ENCODE measurements at regions not wholly inside any gene's neighbourhood (a gene's known extent, or its start where the extent isn't known, plus 50 kb on each side); places are given as distances from the start of the nearest gene placed in this dataset.

DNA sequence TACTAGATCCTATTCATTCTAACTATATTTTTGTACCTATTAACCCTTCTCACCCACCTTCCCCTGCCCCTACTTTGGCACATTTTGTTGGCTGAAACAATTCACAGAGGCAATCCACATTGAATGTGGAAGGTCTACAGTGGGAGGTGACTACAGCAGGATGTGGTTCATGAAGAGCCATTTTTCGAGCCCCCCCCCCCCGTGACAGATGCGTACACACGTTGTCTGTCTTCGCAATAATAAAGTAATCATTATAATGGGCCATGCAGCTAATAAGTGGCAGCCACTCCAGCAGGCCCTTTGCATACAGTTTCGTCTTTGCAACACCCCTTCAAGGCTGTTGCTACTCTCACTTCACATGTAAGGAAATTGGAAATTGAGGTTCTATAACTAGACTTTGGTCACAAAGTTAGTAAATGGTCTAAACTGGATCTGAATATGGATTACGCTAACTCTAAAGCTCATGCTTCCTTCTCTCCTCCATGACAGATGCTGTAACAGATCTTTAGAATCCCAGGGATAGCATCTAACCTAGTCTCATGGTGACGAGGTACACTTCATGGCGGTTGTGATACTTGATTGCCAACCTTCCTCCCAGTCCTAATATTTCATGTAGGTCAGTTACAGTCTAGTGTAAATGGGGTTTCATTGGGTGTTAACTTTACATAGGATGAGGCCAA, 176.8 kb downstream of the MYCN start:
- Histone ChIP-seq H3K27me3 (ENCODE audit: insufficient read depth, low read length) (no peaks in the 10 kb centered on the region), H3K9me3 (ENCODE audit: low read length) (no peaks in the 10 kb centered on the region), H3K4me3 (ENCODE audit: low read length) (no peak overlapping the region), H3K4me1 (ENCODE audit: insufficient read depth, low read length) (peaks cover 3% of the 10 kb centered on the region), H2AFZ (ENCODE audit: low read depth, low read length) (no peak overlapping the region), H3K36me3 (ENCODE audit: insufficient read depth, low read length) (no peaks in the 10 kb centered on the region)

DNA sequence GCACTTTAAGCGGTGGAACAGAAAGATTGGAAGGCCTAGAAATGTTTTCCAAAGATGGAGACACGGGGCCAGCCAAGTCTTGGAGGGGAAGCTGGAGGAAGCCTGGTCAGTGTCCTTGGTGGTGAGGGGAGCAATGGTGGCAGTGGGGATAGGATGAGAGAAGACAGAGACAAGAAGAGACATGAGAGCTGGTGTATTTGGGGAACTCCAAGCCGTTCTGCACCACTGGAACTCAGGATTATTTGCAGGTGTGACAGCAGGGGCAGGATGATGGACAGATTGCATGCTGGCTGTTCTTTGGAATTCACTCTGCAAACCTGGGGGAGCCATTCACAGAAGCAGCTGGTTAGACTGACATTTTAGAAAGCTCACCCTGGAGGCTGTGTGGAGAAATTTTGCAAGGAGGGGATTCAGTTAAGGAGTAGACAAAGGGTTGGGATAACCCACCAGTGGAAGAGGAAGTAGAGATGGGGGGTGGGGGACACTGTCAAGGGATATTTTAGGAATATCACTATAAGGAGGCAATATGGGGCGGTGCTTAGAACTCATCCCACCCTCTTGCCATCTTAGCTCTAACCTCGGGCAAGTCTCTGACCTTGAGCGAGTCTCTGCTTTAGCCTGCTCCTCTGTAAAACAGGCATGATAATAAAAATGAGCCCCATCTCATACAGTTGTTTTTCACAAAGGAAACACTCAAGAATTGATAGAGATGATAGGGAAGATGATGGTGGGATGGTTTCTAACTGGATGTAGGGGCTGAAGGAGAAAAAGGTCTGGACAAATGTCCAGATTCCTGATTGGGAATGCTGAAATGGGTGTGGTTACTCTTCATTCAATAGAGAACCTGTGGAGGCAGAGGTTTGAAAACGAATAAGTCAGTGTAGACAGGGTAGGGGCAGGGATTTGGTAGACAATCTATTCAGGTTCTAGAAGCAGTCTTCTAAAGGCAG, 175.8 kb downstream of the MYCN start:
- H3K4me1 ChIP-seq (ENCODE audit: insufficient read depth, low read length) = peaks cover 3% of the 10 kb centered on the region
- H2AFZ ChIP-seq (ENCODE audit: low read depth, low read length) = no peak overlapping the region
- H3K27me3 ChIP-seq (ENCODE audit: insufficient read depth, low read length) = no peaks in the 10 kb centered on the region
- no peak overlapping the region for H3K4me3 ChIP-seq (ENCODE audit: low read length)
- no peaks in the 10 kb centered on the region for H3K36me3 ChIP-seq (ENCODE audit: insufficient read depth, low read length)
- no peaks in the 10 kb centered on the region for H3K9me3 ChIP-seq (ENCODE audit: low read length)

DNA sequence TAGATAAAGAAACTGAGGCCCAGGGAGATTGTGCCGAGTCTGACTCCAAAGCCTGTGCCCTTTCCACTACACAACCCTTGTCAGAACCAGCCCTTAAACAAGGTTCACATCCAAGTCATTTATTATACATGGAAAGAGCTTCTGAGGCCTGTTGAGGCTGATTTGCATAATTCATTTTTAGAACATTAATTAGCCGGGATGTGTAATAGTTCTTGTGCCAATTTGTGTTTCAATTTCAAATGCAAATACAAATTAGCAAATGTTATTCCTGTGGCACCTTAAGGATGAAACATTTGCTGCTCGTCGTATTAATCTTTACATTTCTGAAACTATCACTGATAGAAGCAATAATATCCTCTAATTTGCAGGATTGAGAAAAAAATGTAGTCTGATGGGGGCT, 174.9 kb downstream of the MYCN start:
- no peaks in the 10 kb centered on the region for H3K27me3 ChIP-seq (ENCODE audit: insufficient read depth, low read length)
- peaks cover 3% of the 10 kb centered on the region for H3K4me1 ChIP-seq (ENCODE audit: insufficient read depth, low read length)
- no peaks in the 10 kb centered on the region for H3K9me3 ChIP-seq (ENCODE audit: low read length)
- no peaks in the 10 kb centered on the region for H3K36me3 ChIP-seq (ENCODE audit: insufficient read depth, low read length)
- H2AFZ ChIP-seq (ENCODE audit: low read depth, low read length) = no peak overlapping the region
- no peak overlapping the region for H3K4me3 ChIP-seq (ENCODE audit: low read length)

DNA sequence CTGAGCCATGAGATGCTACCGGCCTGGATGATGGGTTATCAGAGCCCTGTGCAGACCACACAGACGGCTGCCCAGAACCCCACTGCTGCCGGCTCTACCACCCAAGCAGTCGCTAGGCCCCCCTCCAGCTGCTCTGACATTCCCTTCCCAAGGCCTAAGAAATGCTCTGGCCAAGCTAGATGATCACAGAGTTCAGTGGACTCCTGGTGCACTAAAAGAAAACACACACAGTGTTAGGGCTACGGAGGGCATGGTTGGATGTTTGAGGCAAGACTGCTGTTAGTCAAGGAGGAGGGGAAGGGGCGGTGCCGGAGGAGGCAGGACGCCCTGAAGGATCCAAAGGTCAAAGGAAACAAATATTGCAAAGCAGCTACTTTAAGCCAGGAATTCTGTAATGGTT, 174.5 kb downstream of the MYCN start:
- H3K4me3 ChIP-seq (ENCODE audit: low read length) = no peak overlapping the region
- H3K9me3 ChIP-seq (ENCODE audit: low read length) = no peaks in the 10 kb centered on the region
- H3K36me3 ChIP-seq (ENCODE audit: insufficient read depth, low read length) = no peaks in the 10 kb centered on the region
- H3K27me3 ChIP-seq (ENCODE audit: insufficient read depth, low read length) = no peaks in the 10 kb centered on the region
- H2AFZ ChIP-seq (ENCODE audit: low read depth, low read length) = no peak overlapping the region
- peaks cover 3% of the 10 kb centered on the region for H3K4me1 ChIP-seq (ENCODE audit: insufficient read depth, low read length)

DNA sequence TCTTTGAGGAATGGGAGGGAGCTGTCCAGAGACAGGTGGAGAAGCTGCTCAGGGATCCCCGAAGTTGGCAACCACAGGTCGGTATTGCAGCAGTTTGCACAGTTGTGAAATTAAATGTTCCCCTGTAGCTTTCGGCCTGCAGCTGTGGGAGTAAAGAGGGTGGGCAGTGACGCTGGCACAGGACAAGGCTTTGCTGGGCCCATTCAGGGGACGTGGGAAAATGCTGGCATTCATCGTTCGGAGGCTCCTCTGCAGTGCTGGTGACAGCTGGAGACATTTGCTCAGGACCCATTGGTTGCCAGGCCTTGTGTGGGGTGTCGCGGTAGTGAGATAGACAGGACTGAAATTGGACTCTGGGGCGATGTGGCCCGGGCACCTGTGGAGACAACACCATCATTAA, 173.7 kb downstream of the MYCN start:
- Histone ChIP-seq H3K9me3 (ENCODE audit: low read length) (no peaks in the 10 kb centered on the region), H2AFZ (ENCODE audit: low read depth, low read length) (no peak overlapping the region), H3K4me3 (ENCODE audit: low read length) (no peak overlapping the region), H3K36me3 (ENCODE audit: insufficient read depth, low read length) (no peaks in the 10 kb centered on the region), H3K27me3 (ENCODE audit: insufficient read depth, low read length) (no peaks in the 10 kb centered on the region), H3K4me1 (ENCODE audit: insufficient read depth, low read length) (peaks cover 3% of the 10 kb centered on the region)

DNA sequence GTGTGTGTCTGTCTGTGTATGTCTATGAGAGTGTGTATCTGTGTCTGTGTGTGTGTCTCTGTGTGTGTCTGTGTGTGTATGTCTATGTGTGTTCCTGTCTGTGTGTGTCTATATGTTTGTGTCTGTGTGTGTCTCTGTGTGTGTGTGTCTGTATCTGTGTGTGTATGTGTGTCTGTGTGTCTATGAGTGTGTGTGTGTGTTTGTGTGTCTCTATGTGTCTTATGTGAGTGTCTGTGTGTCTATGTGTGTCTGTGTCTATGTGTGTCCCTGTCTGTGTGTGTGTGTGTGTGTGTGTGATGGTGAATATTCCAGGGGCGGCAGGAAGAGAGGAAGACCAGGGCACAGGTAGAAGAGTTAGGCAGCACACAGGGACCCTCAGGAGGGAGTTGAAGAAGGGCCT, 173.2 kb downstream of the MYCN start:
- H3K4me1 ChIP-seq (ENCODE audit: insufficient read depth, low read length) = peaks cover 3% of the 10 kb centered on the region
- no peaks in the 10 kb centered on the region for H3K36me3 ChIP-seq (ENCODE audit: insufficient read depth, low read length)
- H3K9me3 ChIP-seq (ENCODE audit: low read length) = no peaks in the 10 kb centered on the region
- H2AFZ ChIP-seq (ENCODE audit: low read depth, low read length) = no peak overlapping the region
- H3K27me3 ChIP-seq (ENCODE audit: insufficient read depth, low read length) = no peaks in the 10 kb centered on the region
- no peak overlapping the region for H3K4me3 ChIP-seq (ENCODE audit: low read length)

DNA sequence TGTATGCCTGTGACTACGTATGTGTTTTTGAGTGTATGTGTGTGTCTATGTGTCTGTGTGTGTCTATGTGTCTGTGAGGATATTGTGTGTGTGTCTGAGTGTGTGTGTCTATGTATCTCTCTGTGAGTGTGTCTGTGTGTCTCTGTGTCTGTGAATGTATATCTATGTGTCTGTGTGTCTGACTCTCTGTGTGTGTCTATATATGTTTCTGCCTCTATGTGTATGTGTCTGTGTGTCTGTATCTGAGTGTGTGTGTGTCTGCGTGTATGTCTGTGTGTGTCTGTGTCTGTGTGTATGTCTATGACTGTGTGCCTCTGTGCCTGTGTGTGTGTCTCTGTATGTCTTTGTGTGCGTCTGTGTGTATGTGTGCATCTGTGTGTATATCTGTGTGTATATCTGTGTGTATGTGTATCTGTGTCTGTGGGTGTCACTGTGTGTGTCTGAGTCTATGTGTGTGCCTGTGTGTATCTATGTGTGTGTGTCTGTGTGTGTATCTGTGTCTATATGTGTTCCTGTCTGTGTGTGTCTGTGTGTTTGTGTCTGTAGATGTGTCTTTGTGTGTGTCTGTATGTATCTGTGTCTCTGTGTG, 172.7 kb downstream of the MYCN start:
- peaks cover 3% of the 10 kb centered on the region for H3K4me1 ChIP-seq (ENCODE audit: insufficient read depth, low read length)
- H3K36me3 ChIP-seq (ENCODE audit: insufficient read depth, low read length) = no peaks in the 10 kb centered on the region
- no peaks in the 10 kb centered on the region for H3K9me3 ChIP-seq (ENCODE audit: low read length)
- H3K27me3 ChIP-seq (ENCODE audit: insufficient read depth, low read length) = no peaks in the 10 kb centered on the region
- H3K4me3 ChIP-seq (ENCODE audit: low read length) = no peak overlapping the region
- no peak overlapping the region for H2AFZ ChIP-seq (ENCODE audit: low read depth, low read length)

DNA sequence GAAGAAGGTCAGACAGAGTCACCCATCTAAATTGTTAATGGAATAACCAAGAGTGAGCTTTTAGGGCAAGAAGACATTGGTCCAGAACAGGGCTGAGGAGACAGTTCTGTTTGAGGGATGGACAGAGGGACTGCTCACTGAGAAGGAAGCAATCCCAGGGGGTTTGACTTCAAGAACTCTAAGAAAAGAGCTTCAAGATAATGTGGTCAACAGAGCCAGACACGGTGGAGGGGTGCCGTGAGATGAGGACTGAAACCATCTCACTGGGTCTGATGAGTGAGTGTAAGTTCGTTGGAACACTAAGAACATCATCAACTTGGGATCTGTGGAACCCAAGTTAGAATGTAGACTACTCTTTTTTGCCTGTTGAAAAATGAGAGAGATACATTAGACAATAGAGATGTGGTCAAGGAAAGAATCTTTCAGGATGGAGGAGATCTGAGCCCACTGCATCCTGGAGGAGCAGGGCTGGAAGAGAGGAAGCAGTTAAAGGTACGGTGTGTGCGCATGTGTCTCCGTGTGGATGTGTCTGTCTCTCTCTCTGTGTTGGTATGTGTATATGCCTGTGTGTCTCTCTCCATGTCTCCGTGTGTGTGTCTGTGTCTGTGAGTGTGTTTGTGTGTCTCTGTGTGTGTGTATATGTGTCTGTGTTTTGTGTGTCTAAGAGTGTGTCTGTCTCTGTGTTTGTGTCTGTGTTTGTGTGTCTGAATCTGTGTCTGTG, 172.1 kb downstream of the MYCN start:
- peaks cover 3% of the 10 kb centered on the region for H3K4me1 ChIP-seq (ENCODE audit: insufficient read depth, low read length)
- no peaks in the 10 kb centered on the region for H3K36me3 ChIP-seq (ENCODE audit: insufficient read depth, low read length)
- H2AFZ ChIP-seq (ENCODE audit: low read depth, low read length) = no peak overlapping the region
- H3K27me3 ChIP-seq (ENCODE audit: insufficient read depth, low read length) = no peaks in the 10 kb centered on the region
- H3K9me3 ChIP-seq (ENCODE audit: low read length) = no peaks in the 10 kb centered on the region
- no peak overlapping the region for H3K4me3 ChIP-seq (ENCODE audit: low read length)

DNA sequence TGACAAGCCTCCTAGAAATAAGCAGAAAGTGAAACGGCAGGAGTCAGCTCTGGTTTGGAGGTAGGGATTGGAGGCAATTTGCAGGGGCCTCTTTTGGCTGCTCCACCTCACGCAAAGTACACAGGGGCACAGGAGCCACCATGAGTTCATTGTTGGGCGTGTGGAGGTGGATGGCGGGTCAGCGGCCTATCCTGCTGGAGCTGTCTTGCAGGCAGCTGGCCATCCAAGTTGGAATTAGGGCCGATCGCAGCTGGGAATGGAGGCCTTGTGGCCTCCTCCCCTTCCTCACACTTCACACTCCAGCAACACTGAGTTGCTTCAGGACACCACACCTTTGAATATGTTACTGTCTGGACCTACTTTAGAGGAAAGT, 171.5 kb downstream of the MYCN start:
- no peak overlapping the region for H3K4me3 ChIP-seq (ENCODE audit: low read length)
- no peaks in the 10 kb centered on the region for H3K36me3 ChIP-seq (ENCODE audit: insufficient read depth, low read length)
- H3K9me3 ChIP-seq (ENCODE audit: low read length) = no peaks in the 10 kb centered on the region
- peaks cover 3% of the 10 kb centered on the region for H3K4me1 ChIP-seq (ENCODE audit: insufficient read depth, low read length)
- no peaks in the 10 kb centered on the region for H3K27me3 ChIP-seq (ENCODE audit: insufficient read depth, low read length)
- no peak overlapping the region for H2AFZ ChIP-seq (ENCODE audit: low read depth, low read length)

DNA sequence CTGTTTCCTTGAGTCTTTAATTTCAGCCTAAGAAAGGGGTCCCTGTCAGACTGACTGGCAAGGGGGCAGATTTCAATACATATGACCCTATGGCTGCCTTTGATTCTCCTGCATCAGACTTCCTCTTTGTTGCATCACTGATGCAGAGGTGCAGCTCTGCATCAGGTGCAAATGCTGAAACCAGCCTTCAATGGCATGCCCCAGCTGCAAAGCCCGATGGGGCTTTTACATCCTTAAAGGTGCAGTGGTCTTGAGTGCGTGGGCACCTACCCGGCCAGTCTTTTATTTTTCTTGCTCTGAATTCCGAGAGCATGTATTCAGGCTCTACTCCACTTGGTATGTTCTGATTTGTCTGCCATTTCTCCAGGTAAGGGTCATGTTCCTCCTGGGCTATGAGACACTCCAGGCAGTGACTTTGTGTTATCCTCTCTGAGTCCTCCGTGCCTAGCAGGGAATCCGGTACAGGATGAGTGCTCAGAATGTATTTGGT, 169.5 kb downstream of the MYCN start:
- H3K27me3 ChIP-seq (ENCODE audit: insufficient read depth, low read length) = no peaks in the 10 kb centered on the region
- no peaks in the 10 kb centered on the region for H3K36me3 ChIP-seq (ENCODE audit: insufficient read depth, low read length)
- no peak overlapping the region for H3K4me3 ChIP-seq (ENCODE audit: low read length)
- no peaks in the 10 kb centered on the region for H3K9me3 ChIP-seq (ENCODE audit: low read length)
- H3K4me1 ChIP-seq (ENCODE audit: insufficient read depth, low read length) = peaks cover 17% of the 10 kb centered on the region
- H2AFZ ChIP-seq (ENCODE audit: low read depth, low read length) = no peak overlapping the region

DNA sequence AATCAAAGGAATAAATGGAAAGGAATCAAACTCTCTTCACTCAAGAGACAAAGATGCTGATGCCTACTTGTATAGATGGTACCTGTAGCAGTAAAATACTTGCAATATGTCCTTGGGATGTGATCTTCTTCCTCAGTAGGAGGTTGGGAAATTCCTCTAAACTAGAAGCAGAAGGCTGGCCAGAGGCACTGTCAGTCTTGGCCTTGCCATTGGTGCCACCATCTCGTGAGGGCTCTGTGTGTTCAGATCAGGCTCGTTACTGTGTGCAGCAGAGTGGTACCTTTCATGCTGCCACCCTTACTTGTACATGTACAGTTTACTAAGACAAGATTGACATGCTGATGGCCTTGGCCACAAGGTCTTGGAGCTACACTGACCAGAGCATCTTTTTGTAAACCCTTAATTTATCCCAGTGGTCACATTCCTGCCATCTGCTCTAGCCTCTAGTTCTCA, 169.0 kb downstream of the MYCN start:
- Histone ChIP-seq H3K27me3 (ENCODE audit: insufficient read depth, low read length) (no peaks in the 10 kb centered on the region), H3K36me3 (ENCODE audit: insufficient read depth, low read length) (no peaks in the 10 kb centered on the region), H3K4me3 (ENCODE audit: low read length) (no peak overlapping the region), H3K4me1 (ENCODE audit: insufficient read depth, low read length) (peaks cover 20% of the 10 kb centered on the region), H2AFZ (ENCODE audit: low read depth, low read length) (no peak overlapping the region), H3K9me3 (ENCODE audit: low read length) (no peaks in the 10 kb centered on the region)

DNA sequence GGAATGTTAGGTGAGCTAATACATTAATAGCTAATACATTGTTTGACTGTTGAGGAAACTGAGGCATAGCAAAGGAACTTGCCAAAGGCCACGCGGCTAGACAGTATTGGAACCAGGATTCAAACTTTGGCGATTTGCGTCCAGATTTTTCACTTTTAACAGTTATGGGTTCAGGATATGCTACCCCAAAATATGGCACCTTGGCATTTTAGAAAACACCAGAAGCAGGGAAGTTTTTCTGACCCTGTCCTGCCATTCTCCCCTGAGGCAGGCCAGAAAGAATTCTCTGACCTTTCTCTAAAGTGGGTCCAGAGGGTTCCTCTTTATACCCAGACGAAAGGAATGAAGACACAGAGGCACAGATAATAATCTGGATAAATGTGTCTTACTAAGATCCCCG, 166.9 kb downstream of the MYCN start:
- Histone ChIP-seq H2AFZ (ENCODE audit: low read depth, low read length) (no peak overlapping the region), H3K4me3 (ENCODE audit: low read length) (no peak overlapping the region), H3K27me3 (ENCODE audit: insufficient read depth, low read length) (no peaks in the 10 kb centered on the region), H3K36me3 (ENCODE audit: insufficient read depth, low read length) (no peaks in the 10 kb centered on the region), H3K4me1 (ENCODE audit: insufficient read depth, low read length) (peaks cover 20% of the 10 kb centered on the region), H3K9me3 (ENCODE audit: low read length) (no peaks in the 10 kb centered on the region)

DNA sequence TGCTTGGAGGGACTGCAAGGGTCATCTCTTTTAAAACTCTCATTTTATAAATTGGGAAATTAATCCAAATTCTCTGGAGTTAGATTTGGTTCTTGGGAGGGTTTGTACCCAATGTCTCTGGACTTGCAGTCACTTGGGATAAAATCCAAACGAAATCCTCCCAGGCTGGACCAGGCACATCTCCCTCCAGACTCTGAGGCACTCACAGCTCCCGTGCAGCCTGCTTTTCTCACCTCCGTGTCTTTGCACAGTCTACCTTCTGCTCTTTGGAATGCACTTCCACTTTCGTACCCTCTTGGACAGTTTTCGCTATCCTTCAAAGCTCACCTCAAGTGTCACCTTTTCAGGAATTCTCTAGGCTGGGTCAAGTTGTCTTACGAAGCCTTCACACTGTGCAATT, 166.3 kb downstream of the MYCN start:
- Histone ChIP-seq H3K27me3 (ENCODE audit: insufficient read depth, low read length) (no peaks in the 10 kb centered on the region), H3K9me3 (ENCODE audit: low read length) (no peaks in the 10 kb centered on the region), H3K4me3 (ENCODE audit: low read length) (no peak overlapping the region), H3K36me3 (ENCODE audit: insufficient read depth, low read length) (no peaks in the 10 kb centered on the region), H3K4me1 (ENCODE audit: insufficient read depth, low read length) (peaks cover 20% of the 10 kb centered on the region), H2AFZ (ENCODE audit: low read depth, low read length) (no peak overlapping the region)

All from neuron (in vitro differentiated cells).